K562 (cell line): ENCODE measurements at regions not wholly inside any gene's neighbourhood (a gene's known extent, or its start where the extent isn't known, plus 50 kb on each side); places are given as distances from the start of the nearest gene placed in this dataset.

Source experiments
- ATAC-seq: fragments of 200-7000 bp; cut with Tn5 transposase; 3 replicates; pipeline ENCODE4 v1.9.1; 2020; ENCODE audit warnings: moderate library complexity
- BruUV-seq: library from RNA; stranded (reverse); fragments of 400-500 nt; replicated peaks from 2 replicates; lab custom pipeline; 2021; lab: Mats Ljungman, UMichigan
- CTCF ChIA-PET: fragments of 300-600 bp; formaldehyde crosslinking; extraction: SDS; loops from one replicate; lab custom pipeline; 2021; ENCODE audit warnings: low intra/inter-chr PET ratio; lab: Yijun Ruan, JAX
- POLR2A ChIA-PET: fragments of 300-600, 350-650 bp; sonication (Branson Sonifier 250); formaldehyde crosslinking; extraction: SDS; loops from one replicate; lab custom pipeline; 2021; ENCODE audit warnings: antibody characterized with exemption, inconsistent platforms; lab: Yijun Ruan, JAX
- DNase-seq, 4 experiments: peaks; one replicate each; pipeline versions ENCODE4 v3.0.0 to v3.0.0-alpha.2; 2011 to 2018; ENCODE audit warnings: low spot score in 3 of 4, mixed read lengths in 3 of 4; ENCODE audit errors: extremely low read depth in 1 of 4
- FAIRE-seq: peaks from 2 replicates; lab custom pipeline; 2011; peaks lifted over from hg19 to GRCh38; lab: Jason Lieb, UNC
- H2AFZ ChIP-seq: 2 replicates; pipeline ENCODE4 v1.6.0; 2011; ENCODE audit warnings: low read depth, low read length, control low read depth, inconsistent platforms
- H3K27ac ChIP-seq: fragments of 200-600 bp; 3 replicates; pipeline ENCODE4 v1.8.0; 2011; ENCODE audit warnings: low read depth, mild to moderate bottlenecking, control low read depth, inconsistent platforms, low read length, moderate library complexity, mixed read lengths; ENCODE audit errors: extremely low read depth
- H3K27me3 ChIP-seq, 2 experiments: fragments of 300-600 bp in 1 of 2; 2 replicates in 1 of 2; 3 replicates in 1 of 2; pipeline versions ENCODE4 v1.6.0 to v1.8.0; 2011; ENCODE audit warnings: inconsistent platforms in 2 of 2, low read length in 2 of 2, mild to moderate bottlenecking in 1 of 2, mixed read lengths in 1 of 2, moderate library complexity in 1 of 2; ENCODE audit not compliant: control insufficient read depth in 2 of 2, insufficient read depth in 2 of 2
- H3K36me3 ChIP-seq: fragments of 300-600 bp; 3 replicates; pipeline ENCODE4 v1.8.0; 2011; ENCODE audit warnings: mild to moderate bottlenecking, low read length, inconsistent platforms; ENCODE audit not compliant: control insufficient read depth, insufficient read depth
- H3K4me1 ChIP-seq, 2 experiments: fragments of 200-600 bp in 1 of 2; replicated peaks in 1 of 2; 2 replicates in 1 of 2; 3 replicates in 1 of 2; pipeline versions ENCODE4 v1.5.1 to v1.8.0; 2011; ENCODE audit warnings: inconsistent platforms in 2 of 2, low read length in 2 of 2, mild to moderate bottlenecking in 1 of 2, mixed read lengths in 1 of 2, moderate library complexity in 1 of 2; ENCODE audit not compliant: control insufficient read depth in 2 of 2, insufficient read depth in 2 of 2
- H3K4me2 ChIP-seq: 2 replicates; pipeline ENCODE4 v1.6.1; 2011; ENCODE audit warnings: low read length, control low read depth, inconsistent platforms, mixed read lengths; ENCODE audit not compliant: insufficient read depth
- H3K4me3 ChIP-seq: fragments of 200-600 bp; sonication (generic), shearing (Covaris generic); 2 replicates; pipeline ENCODE4 v1.5.1; 2016; ENCODE audit warnings: control low read depth, inconsistent platforms
- H3K79me2 ChIP-seq: fragments of 200-600 bp; 3 replicates; pipeline ENCODE4 v1.8.0; 2011; ENCODE audit warnings: low read length, inconsistent platforms; ENCODE audit not compliant: control insufficient read depth, insufficient read depth
- H3K9ac ChIP-seq, 2 experiments: 2 replicates each; pipeline versions ENCODE4 v1.6.0 to v1.6.1; 2011; ENCODE audit warnings: low read depth in 2 of 2, low read length in 2 of 2, control low read depth in 1 of 2, inconsistent platforms in 1 of 2, mild to moderate bottlenecking in 1 of 2, mixed read lengths in 1 of 2; ENCODE audit not compliant: insufficient read depth in 1 of 2
- H3K9me1 ChIP-seq: one replicate; pipeline ENCODE4 v1.6.0; 2011; ENCODE audit warnings: inconsistent platforms, mild to moderate bottlenecking, low read length, moderate library complexity; ENCODE audit not compliant: control insufficient read depth, insufficient read depth
- H3K9me3 ChIP-seq: replicated peaks from 2 replicates; pipeline ENCODE4 v1.5.1; 2011; ENCODE audit warnings: low read depth, low read length, inconsistent platforms; ENCODE audit not compliant: control insufficient read depth, insufficient read depth
- H4K20me1 ChIP-seq: replicated peaks from 2 replicates; pipeline ENCODE4 v1.6.1; 2011; ENCODE audit warnings: low read length, inconsistent platforms, mixed read lengths; ENCODE audit not compliant: control insufficient read depth, insufficient read depth
- FOXJ3 ChIP-seq: sonication (generic); formaldehyde crosslinking; IDR thresholded peaks from 2 replicates; pipeline ENCODE4 v1.4.0; 2020; ENCODE audit warnings: mild to moderate bottlenecking, missing genetic modification reagents
- GABPA ChIP-seq: fragments of 200-800 bp; sonication (Bioruptor generic); conservative IDR thresholded peaks from 2 replicates; pipeline ENCODE4 v1.6.1; 2016; ENCODE audit warnings: low read depth, missing genetic modification characterization, missing compliant biosample characterization
- HDAC6 ChIP-seq: IDR thresholded peaks from 2 replicates; pipeline ENCODE4 v1.6.1; 2012; ENCODE audit warnings: low read depth, mild to moderate bottlenecking, control low read depth, inconsistent platforms, low read length, moderate library complexity
- IFI16 ChIP-seq: fragments of 250-450 bp; sonication (Bioruptor Pico); IDR thresholded peaks from 2 replicates; pipeline ENCODE4 v2.1.2; 2022; ENCODE audit warnings: mild to moderate bottlenecking, inconsistent platforms
- LEF1 ChIP-seq: fragments of 450-650 bp; IDR thresholded peaks from 2 replicates; pipeline ENCODE4 v1.6.1; 2016; ENCODE audit warnings: mild to moderate bottlenecking
- NFE2 ChIP-seq: IDR thresholded peaks from 2 replicates; pipeline ENCODE4 v1.6.1; 2014; ENCODE audit warnings: antibody characterized with exemption, low read depth
- PURB ChIP-seq: sonication (generic); formaldehyde crosslinking; IDR thresholded peaks from 2 replicates; pipeline ENCODE4 v1.9.0; 2021; ENCODE audit warnings: low read depth, mild to moderate bottlenecking, missing genetic modification reagents
- SMARCC2 ChIP-seq: fragments of 450-650 bp; IDR thresholded peaks from 2 replicates; pipeline ENCODE4 v1.6.1; 2017; ENCODE audit warnings: antibody characterized with exemption, moderate library complexity, mild to moderate bottlenecking, low read depth
- SNIP1 ChIP-seq: fragments of 450-650 bp; IDR thresholded peaks from 2 replicates; pipeline ENCODE4 v1.7.1; 2017; ENCODE audit warnings: low read depth, mild to moderate bottlenecking
- SREBF2 ChIP-seq: sonication (generic); formaldehyde crosslinking; IDR thresholded peaks from 2 replicates; pipeline ENCODE4 v1.4.0; 2020; ENCODE audit warnings: mild to moderate bottlenecking, missing genetic modification reagents
- SRSF1 ChIP-seq: fragments of 200-400 bp; formaldehyde crosslinking; IDR thresholded peaks from 2 replicates; pipeline ENCODE4 v1.6.1; 2017; ENCODE audit warnings: mild to moderate bottlenecking, low read depth, low read length, moderate library complexity
- TEAD2 ChIP-seq: fragments of 450-650 bp; IDR thresholded peaks from 2 replicates; pipeline ENCODE4 v1.6.1; 2016; ENCODE audit warnings: missing genetic modification characterization, control low read depth, missing compliant biosample characterization
- ZBTB7A ChIP-seq: IDR thresholded peaks from 2 replicates; pipeline ENCODE4 v1.6.1; 2011; ENCODE audit warnings: low read depth, mild to moderate bottlenecking, low read length, moderate library complexity, borderline replicate concordance; ENCODE audit not compliant: control insufficient read depth
- WGBS: fragments of 100-300 bp; shearing (Covaris generic); methylation state at CpG from one replicate; pipeline ENCODE4 v1.1.6; 2016; ENCODE audit warnings: low coverage, mixed read lengths; ENCODE audit not compliant: insufficient coverage; ENCODE audit errors: missing lambda C conversion rate; 5-methylcytosine and 5-hydroxymethylcytosine counted together
- in situ Hi-C: fragments of 300-500 bp; cut with MboI; formaldehyde crosslinking; loops from 4 replicates; pipeline ENCODE4 v1.15.0; 2018; ENCODE audit warnings: inconsistent platforms, mixed read lengths
- intact Hi-C: fragments of 100-400 bp; cut with micrococcal nuclease; formaldehyde crosslinking; loops from 2 replicates; pipeline ENCODE4 v1.14.2; 2022
- TF ChIP-seq, protein P1 (sequence below): fragments of 250-450 bp; sonication (Bioruptor Pico); IDR thresholded peaks from 2 replicates; pipeline ENCODE4 v1.4.0; 2020; ENCODE audit warnings: mild to moderate bottlenecking, moderate library complexity, borderline replicate concordance
- TF ChIP-seq, protein P2 (sequence below): fragments of 450-650 bp; formaldehyde crosslinking; IDR thresholded peaks from 2 replicates; pipeline ENCODE4 v1.4.0; 2022; ENCODE audit warnings: mild to moderate bottlenecking, moderate library complexity
- TF ChIP-seq, protein P3 (sequence below): fragments of 450-650 bp; IDR thresholded peaks from 2 replicates; pipeline ENCODE4 v1.7.1; 2018; ENCODE audit warnings: mild to moderate bottlenecking, low read depth; ENCODE audit not compliant: partially characterized antibody
- TF ChIP-seq, protein P4 (sequence below): fragments of 450-650 bp; IDR thresholded peaks from 2 replicates; pipeline ENCODE4 v1.6.1; 2017; ENCODE audit warnings: mild to moderate bottlenecking, moderate library complexity

DNA sequence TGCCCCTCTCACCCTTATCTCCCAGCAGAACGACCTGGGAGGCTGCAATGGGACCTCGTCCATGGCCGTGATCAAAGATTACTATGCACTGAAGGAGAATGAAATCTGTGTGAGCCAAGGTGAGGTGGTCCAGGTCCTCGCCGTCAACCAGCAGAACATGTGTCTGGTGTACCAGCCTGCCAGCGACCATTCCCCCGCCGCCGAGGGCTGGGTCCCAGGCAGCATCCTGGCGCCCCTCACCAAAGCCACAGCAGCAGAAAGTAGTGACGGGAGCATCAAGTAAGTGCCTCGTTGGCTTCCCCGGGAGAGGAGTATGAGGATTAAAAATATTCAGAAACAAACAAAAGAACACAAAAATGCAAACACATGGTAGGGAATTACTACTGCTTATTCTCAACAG is 55.9 kb upstream of the UMPS start:
- H3K4me2 ChIP-seq, result no peak overlapping the region
- no peak overlapping the region for H2AFZ ChIP-seq
- no peaks in the 10 kb centered on the region for H3K9me3 ChIP-seq
- no peaks in the 10 kb centered on the region for H3K27me3 ChIP-seq
- POLR2A ChIA-PET, result no interaction called here
- 67% methylated on average over 13 of the region's 13 CpGs for WGBS
- H3K36me3 ChIP-seq, result peaks cover 3% of the 10 kb centered on the region; the same call in 1 of the 3 replicates
- H3K4me3 ChIP-seq, result no peak overlapping the region
- FAIRE-seq (no peak), DNase-seq (no peak), ATAC-seq (no peak)
- H3K27ac ChIP-seq, result no peak overlapping the region
- intact Hi-C loops (no loop called here), in situ Hi-C loops (no loop called here)
- H3K79me2 ChIP-seq, result no peaks in the 10 kb centered on the region
- H4K20me1 ChIP-seq, result no peaks in the 10 kb centered on the region
- H3K4me1 ChIP-seq, result peaks cover 5 to 6% of the 10 kb centered on the region in 2 experiments; a peak in 4 of 5 replicates
- no TSS peak for BruUV-seq
- no peaks in the 10 kb centered on the region for H3K9me1 ChIP-seq
- CTCF ChIA-PET, result no interaction called here
- H3K9ac ChIP-seq, result no peak overlapping the region
- TF ChIP-seq, protein P1, sequence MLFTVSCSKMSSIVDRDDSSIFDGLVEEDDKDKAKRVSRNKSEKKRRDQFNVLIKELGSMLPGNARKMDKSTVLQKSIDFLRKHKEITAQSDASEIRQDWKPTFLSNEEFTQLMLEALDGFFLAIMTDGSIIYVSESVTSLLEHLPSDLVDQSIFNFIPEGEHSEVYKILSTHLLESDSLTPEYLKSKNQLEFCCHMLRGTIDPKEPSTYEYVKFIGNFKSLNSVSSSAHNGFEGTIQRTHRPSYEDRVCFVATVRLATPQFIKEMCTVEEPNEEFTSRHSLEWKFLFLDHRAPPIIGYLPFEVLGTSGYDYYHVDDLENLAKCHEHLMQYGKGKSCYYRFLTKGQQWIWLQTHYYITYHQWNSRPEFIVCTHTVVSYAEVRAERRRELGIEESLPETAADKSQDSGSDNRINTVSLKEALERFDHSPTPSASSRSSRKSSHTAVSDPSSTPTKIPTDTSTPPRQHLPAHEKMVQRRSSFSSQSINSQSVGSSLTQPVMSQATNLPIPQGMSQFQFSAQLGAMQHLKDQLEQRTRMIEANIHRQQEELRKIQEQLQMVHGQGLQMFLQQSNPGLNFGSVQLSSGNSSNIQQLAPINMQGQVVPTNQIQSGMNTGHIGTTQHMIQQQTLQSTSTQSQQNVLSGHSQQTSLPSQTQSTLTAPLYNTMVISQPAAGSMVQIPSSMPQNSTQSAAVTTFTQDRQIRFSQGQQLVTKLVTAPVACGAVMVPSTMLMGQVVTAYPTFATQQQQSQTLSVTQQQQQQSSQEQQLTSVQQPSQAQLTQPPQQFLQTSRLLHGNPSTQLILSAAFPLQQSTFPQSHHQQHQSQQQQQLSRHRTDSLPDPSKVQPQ (CRISPR knock-in tag), result no peak
- TF ChIP-seq TEAD2, result no peak
- no peak for TF ChIP-seq SMARCC2
- TF ChIP-seq SRSF1, result no peak
- no peak for TF ChIP-seq PURB (CRISPR knock-in tag)
- TF ChIP-seq HDAC6, result no peak
- TF ChIP-seq, protein P2, sequence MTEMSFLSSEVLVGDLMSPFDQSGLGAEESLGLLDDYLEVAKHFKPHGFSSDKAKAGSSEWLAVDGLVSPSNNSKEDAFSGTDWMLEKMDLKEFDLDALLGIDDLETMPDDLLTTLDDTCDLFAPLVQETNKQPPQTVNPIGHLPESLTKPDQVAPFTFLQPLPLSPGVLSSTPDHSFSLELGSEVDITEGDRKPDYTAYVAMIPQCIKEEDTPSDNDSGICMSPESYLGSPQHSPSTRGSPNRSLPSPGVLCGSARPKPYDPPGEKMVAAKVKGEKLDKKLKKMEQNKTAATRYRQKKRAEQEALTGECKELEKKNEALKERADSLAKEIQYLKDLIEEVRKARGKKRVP (CRISPR knock-in tag), result no peak
- no peak for TF ChIP-seq FOXJ3 (CRISPR knock-in tag)
- no peak for TF ChIP-seq SNIP1
- no peak for TF ChIP-seq NFE2
- TF ChIP-seq, protein P3, sequence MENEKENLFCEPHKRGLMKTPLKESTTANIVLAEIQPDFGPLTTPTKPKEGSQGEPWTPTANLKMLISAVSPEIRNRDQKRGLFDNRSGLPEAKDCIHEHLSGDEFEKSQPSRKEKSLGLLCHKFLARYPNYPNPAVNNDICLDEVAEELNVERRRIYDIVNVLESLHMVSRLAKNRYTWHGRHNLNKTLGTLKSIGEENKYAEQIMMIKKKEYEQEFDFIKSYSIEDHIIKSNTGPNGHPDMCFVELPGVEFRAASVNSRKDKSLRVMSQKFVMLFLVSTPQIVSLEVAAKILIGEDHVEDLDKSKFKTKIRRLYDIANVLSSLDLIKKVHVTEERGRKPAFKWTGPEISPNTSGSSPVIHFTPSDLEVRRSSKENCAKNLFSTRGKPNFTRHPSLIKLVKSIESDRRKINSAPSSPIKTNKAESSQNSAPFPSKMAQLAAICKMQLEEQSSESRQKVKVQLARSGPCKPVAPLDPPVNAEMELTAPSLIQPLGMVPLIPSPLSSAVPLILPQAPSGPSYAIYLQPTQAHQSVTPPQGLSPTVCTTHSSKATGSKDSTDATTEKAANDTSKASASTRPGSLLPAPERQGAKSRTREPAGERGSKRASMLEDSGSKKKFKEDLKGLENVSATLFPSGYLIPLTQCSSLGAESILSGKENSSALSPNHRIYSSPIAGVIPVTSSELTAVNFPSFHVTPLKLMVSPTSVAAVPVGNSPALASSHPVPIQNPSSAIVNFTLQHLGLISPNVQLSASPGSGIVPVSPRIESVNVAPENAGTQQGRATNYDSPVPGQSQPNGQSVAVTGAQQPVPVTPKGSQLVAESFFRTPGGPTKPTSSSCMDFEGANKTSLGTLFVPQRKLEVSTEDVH, result no peak
- no peak for TF ChIP-seq ZBTB7A
- TF ChIP-seq, protein P4, sequence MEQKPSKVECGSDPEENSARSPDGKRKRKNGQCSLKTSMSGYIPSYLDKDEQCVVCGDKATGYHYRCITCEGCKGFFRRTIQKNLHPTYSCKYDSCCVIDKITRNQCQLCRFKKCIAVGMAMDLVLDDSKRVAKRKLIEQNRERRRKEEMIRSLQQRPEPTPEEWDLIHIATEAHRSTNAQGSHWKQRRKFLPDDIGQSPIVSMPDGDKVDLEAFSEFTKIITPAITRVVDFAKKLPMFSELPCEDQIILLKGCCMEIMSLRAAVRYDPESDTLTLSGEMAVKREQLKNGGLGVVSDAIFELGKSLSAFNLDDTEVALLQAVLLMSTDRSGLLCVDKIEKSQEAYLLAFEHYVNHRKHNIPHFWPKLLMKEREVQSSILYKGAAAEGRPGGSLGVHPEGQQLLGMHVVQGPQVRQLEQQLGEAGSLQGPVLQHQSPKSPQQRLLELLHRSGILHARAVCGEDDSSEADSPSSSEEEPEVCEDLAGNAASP, result no peak
- TF ChIP-seq GABPA (tag), result no peak
- TF ChIP-seq LEF1, result no peak
- TF ChIP-seq SREBF2 (CRISPR knock-in tag), result no peak
- no peak for TF ChIP-seq IFI16 (CRISPR knock-in tag)
